NCI-H446 treated with DMSO at 0.1 percent for 48 hours (cell line): ENCODE measurements at regions not wholly inside any gene's neighbourhood (a gene's known extent, or its start where the extent isn't known, plus 50 kb on each side); places are given as distances from the start of the nearest gene placed in this dataset.

Source experiments
- DNase-seq: peaks from one replicate; lab custom pipeline; 2025; lab: John Stamatoyannopoulos, UW

- no peak for DNase-seq
Observed at GRCh38 chr18:30527226-30527625, 515.3 kb downstream of the DSC3 start.

- no peak for DNase-seq
Observed at GRCh38 chr18:30522288-30522929, 520.1 kb downstream of the DSC3 start.

GRCh38 chr18:30514059-30514458 lies 528.5 kb downstream of the DSC3 start:
- no peak for DNase-seq

GRCh38 chr18:30512872-30513271 lies 529.7 kb downstream of the DSC3 start:
- no peak for DNase-seq

GRCh38 chr18:30510882-30511281 lies 531.7 kb downstream of the DSC3 start:
- no peak for DNase-seq

DNA sequence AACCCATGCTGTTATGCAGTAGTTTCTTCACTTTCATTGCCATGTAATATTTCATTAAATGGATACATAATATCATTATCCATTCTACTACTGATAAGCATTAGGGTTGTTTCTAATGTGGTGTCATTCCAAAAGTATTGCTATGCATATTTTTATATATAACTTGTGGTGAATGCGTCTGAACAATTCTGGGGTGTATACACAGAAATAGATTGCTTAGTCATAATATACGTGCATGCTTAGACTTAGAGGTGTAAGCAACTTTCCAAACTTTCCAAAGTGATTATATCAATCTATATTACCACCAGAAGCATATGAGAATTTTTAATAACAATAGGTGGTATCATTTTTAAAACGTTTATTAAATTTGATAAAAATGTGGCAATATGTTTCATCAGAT lies 540.9 kb downstream of the DSC3 start:
- DNase-seq = no peak

DNA sequence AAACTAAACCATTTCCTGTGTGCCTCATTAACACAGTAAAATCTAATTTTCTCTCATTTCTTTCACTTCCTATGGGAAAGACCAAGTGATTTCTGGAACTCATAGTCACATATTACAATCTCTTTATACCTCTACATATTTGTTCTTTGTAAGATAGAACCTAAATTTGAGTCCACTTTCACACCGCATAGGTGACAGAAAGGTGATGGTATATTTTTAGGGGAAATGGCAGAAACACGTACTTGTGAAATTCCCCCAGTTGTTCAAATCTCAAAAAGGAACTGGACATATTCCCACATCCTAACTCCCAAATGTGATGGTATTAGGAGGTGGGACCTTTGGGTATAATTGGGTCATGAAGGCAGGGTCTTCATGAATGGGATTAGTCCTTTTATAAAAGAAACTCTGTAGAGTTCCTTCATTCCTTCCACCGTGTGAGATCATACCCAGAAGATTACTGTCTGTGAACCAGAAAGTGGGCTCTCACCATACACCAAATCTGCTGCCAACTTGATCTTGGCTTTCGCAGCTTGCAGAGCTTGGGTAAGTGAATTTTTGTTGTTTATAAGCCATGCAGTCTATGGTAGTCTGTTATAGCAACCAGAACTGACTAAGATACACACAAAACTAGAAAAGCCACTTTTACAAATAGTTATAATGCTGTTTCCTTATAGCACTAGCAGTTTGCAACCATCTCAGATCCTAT lies 542.1 kb downstream of the DSC3 start:
- DNase-seq = no peak

- DNase-seq = no peak
Observed at GRCh38 chr18:30499721-30500120, 542.8 kb downstream of the DSC3 start.

GRCh38 chr18:30492552-30493129 lies 549.9 kb downstream of the DSC3 start:
- DNase-seq = no peak

- DNase-seq = no peak
Observed at GRCh38 chr18:30491815-30492551, 550.6 kb downstream of the DSC3 start.

DNA sequence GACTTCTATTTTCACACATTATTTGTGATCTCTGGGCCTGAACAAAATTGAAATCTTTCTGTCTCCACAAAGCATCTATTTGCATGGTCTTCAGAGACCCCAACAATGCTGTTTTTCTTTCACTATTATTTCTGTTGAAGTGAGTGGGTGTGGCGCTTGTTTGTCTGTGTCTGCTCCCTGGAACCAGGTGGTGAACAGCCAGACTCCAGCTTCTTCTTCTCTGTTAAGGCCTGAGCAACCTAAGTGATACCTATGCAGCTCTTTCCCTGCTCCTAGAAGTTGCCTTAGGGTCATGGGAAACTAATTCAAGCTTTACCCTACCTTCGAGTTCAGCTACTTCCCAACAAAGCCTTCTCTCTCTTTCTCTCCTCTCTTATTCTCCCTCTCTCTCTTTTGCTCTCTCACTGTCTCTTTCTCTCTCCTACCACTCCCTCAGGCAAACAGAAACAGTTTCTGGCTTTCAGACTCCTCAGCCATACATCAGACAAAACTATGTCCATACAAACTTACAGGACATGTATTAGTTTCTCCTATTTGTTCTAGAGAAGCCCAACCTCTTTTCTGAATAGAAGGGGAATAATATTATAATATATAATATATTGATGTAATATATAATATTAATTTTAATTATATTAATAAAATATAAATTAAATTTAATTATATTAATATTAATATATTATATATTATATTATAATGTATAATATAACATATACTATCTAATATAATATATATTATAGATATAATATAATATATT lies 552.5 kb downstream of the DSC3 start:
- no peak for DNase-seq

- no peak for DNase-seq
Observed at GRCh38 chr18:30487962-30488361, 554.6 kb downstream of the DSC3 start.

DNA sequence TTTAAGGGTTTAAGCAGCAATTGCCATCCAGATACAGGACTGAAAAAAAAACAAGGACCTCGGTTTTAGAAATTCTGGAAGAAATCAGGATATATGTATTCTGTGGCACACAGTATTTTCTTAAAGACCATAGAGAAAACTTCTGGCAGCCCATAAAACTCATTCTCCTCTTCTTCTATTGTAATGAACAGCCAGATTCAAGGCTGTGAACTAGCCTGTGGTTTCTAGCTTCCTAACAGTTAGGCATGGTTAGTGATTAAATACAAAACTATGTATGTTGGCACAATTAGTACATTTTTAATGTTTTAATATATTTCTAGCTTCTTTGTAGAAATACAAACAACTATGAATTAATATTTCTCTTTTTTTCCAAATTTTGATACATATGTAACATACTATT lies 555.7 kb downstream of the DSC3 start:
- no peak for DNase-seq

- DNase-seq = no peak
Observed at GRCh38 chr18:30485078-30485477, 557.5 kb downstream of the DSC3 start.

DNA sequence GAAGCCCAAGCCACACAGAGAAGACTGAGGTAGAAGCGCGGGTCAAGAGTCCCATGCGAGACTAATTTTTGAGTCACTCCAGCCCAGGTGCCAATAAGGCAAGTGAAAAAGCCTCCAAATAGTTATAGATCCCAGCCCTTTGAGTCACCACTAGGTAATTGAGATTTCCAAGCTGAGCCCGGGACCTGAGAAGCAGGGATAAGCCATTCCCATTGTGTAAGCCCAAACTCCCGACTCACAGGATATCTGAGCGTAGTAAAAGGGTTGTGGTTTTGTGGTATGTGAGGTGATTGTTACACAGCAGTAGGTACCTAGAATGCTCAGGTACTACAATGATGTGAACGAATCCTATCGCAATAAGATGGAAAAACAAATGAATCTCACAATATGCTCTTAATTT lies 560.7 kb downstream of the DSC3 start:
- DNase-seq = no peak

DNA sequence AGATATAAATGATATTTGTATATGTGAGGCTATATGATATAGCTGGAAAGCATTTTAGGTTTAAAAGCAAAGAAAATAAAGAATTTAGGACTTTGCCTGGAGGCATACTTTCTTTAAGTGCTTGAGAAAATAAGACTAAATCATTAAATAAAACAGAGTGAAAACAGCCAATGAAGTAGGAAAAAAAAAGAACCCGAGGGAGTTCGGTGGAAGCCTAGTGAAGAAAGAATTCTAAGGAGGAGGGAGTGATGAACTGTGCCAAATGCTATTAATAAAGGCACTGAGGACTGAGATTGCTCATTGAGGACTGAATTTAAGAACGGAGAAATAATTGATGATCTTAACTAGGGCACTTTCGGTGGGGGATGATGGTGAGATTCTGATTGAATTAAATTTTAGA lies 573.5 kb downstream of the DSC3 start:
- DNase-seq = peak; percentile 85

GRCh38 chr18:30465096-30465495 lies 577.4 kb downstream of the DSC3 start:
- DNase-seq = no peak

GRCh38 chr18:30457156-30457555 lies 585.4 kb downstream of the DSC3 start:
- no peak for DNase-seq

- no peak for DNase-seq
Observed at GRCh38 chr18:30455741-30456140, 586.8 kb downstream of the DSC3 start.

DNA sequence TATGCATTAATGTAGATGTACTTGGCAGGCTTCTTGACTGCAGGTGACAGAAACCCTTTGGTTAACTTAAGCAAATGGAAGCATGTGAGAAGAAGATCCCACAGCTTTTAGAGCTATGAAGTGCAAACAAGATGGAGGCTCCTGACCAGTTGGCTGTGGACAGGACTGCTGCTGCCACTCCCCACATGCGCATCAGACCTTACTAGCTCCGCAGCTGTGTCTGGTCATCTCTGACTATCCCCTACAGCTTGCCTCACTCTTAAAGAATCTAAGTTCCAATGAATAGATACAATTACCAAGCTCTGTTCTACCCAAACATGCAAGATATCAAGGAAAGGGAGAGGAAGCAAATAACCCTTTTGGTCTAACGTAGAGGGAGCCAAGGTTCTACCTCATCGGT lies 587.6 kb downstream of the DSC3 start:
- DNase-seq = no peak

DNA sequence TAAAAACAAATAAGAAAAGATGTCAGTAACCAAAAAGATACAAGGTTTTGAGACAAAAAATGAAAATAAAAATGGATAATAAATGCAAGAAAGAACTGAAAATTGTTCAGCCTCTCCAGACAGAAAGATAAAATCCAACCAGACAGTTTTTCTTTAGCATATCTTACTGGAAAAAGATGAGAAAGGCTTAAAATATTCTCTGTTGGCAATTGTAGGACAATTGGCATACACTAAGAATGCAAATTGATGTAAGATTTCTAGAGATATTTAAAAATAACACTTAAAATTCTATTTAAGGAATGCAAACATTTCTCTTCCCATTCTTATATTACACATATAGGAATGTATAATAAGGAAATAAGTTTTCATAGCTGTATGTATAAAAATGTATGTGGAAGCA lies 590.6 kb downstream of the DSC3 start:
- DNase-seq = no peak

- DNase-seq = no peak
Observed at GRCh38 chr18:30450927-30451326, 591.6 kb downstream of the DSC3 start.
